ENCODE measurements at regions not wholly inside any gene's neighbourhood (a gene's known extent, or its start where the extent isn't known, plus 50 kb on each side); places are given as distances from the start of the nearest gene placed in this dataset.

DNA sequence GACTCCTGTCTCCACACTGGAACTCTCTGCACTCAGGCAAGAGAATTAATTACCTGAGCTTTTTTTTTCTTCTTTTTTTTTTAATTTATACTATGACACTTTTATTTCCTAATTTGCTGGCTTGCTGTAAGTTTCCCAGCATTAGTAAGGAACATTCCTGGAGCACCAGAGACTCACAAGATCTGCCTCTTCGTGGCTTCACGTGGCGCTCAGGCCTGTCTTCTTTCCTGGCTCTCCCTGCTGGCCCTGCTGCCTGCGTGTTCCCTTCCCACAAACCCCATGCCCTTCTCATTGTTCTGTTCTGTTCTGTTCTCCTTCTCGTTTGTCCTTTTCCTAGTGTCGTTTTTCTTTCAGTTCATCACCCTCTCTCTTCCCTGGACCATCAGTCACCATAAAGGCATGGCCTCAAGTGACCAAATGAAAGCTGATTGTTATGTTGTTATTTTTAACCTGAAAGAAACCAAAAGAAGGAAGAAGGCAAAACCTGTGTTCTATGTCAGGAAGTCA, 591.6 kb upstream of the PFKP start:
- TF ChIP-seq, protein P1, sequence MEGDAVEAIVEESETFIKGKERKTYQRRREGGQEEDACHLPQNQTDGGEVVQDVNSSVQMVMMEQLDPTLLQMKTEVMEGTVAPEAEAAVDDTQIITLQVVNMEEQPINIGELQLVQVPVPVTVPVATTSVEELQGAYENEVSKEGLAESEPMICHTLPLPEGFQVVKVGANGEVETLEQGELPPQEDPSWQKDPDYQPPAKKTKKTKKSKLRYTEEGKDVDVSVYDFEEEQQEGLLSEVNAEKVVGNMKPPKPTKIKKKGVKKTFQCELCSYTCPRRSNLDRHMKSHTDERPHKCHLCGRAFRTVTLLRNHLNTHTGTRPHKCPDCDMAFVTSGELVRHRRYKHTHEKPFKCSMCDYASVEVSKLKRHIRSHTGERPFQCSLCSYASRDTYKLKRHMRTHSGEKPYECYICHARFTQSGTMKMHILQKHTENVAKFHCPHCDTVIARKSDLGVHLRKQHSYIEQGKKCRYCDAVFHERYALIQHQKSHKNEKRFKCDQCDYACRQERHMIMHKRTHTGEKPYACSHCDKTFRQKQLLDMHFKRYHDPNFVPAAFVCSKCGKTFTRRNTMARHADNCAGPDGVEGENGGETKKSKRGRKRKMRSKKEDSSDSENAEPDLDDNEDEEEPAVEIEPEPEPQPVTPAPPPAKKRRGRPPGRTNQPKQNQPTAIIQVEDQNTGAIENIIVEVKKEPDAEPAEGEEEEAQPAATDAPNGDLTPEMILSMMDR (IDR thresholded peaks at IDR 0.05) = no peak
- no peak for TF ChIP-seq POLR2A (IDR thresholded peaks at IDR 0.05)
